H9 (cell line): ENCODE measurements at regions not wholly inside any gene's neighbourhood (a gene's known extent, or its start where the extent isn't known, plus 50 kb on each side); places are given as distances from the start of the nearest gene placed in this dataset.

Experiments used
- DNase-seq: peaks from one replicate; pipeline ENCODE4 v3.0.0-alpha.2; 2017
- H2AFZ ChIP-seq: one replicate; pipeline ENCODE4 v1.6.1; 2013; ENCODE audit warnings: mild to moderate bottlenecking, low read length, control low read depth, moderate library complexity
- H2AK5ac ChIP-seq: 2 replicates; pipeline ENCODE4 v1.6.1; 2013; ENCODE audit warnings: low read length, control low read depth, mixed read lengths; ENCODE audit not compliant: insufficient read length
- H2BK120ac ChIP-seq: one replicate; pipeline ENCODE4 v1.6.1; 2013; ENCODE audit warnings: low read depth, mild to moderate bottlenecking, low read length, control low read depth, inconsistent platforms; ENCODE audit not compliant: poor library complexity, severe bottlenecking
- H2BK12ac ChIP-seq: 2 replicates; pipeline ENCODE4 v1.6.1; 2013; ENCODE audit warnings: low read length, control low read depth, mixed read lengths, low read depth; ENCODE audit not compliant: insufficient read length
- H2BK15ac ChIP-seq: 2 replicates; pipeline ENCODE4 v1.6.1; 2013; ENCODE audit warnings: low read depth, low read length, control low read depth
- H2BK20ac ChIP-seq: one replicate; pipeline ENCODE4 v1.6.1; 2013; ENCODE audit warnings: low read depth, mild to moderate bottlenecking, low read length, control low read depth, inconsistent platforms; ENCODE audit not compliant: poor library complexity, severe bottlenecking
- H2BK5ac ChIP-seq: 2 replicates; pipeline ENCODE4 v1.6.1; 2013; ENCODE audit warnings: low read length, control low read depth, mixed read lengths; ENCODE audit not compliant: insufficient read length
- H3K14ac ChIP-seq: 2 replicates; pipeline ENCODE4 v1.6.1; 2013; ENCODE audit warnings: low read length, control low read depth; ENCODE audit not compliant: insufficient read depth
- H3K18ac ChIP-seq: 2 replicates; pipeline ENCODE4 v1.6.1; 2013; ENCODE audit warnings: low read depth, mild to moderate bottlenecking, mixed read lengths, low read length, control low read depth; ENCODE audit not compliant: insufficient read length
- H3K23ac ChIP-seq: 2 replicates; pipeline ENCODE4 v1.6.1; 2013; ENCODE audit warnings: low read length, control low read depth, mixed read lengths, low read depth; ENCODE audit not compliant: insufficient read length
- H3K23me2 ChIP-seq: 2 replicates; pipeline ENCODE4 v1.6.1; 2013; ENCODE audit warnings: low read depth, mild to moderate bottlenecking, mixed read lengths, low read length, control low read depth; ENCODE audit not compliant: insufficient read length, poor library complexity, severe bottlenecking
- H3K27ac ChIP-seq: 2 replicates; pipeline ENCODE4 v1.5.1; 2013; ENCODE audit warnings: low read length, control low read depth, mixed read lengths, low read depth; ENCODE audit not compliant: insufficient read length
- H3K27me3 ChIP-seq: 2 replicates; pipeline ENCODE4 v1.6.1; 2013; ENCODE audit warnings: low read length, control low read depth, inconsistent platforms; ENCODE audit not compliant: insufficient read depth
- H3K4ac ChIP-seq: 2 replicates; pipeline ENCODE4 v1.6.1; 2013; ENCODE audit warnings: low read depth, mild to moderate bottlenecking, control low read depth, inconsistent platforms, low read length, moderate library complexity
- H3K4me1 ChIP-seq: 2 replicates; pipeline ENCODE4 v1.6.1; 2013; ENCODE audit warnings: low read length, control low read depth, inconsistent platforms; ENCODE audit not compliant: insufficient read depth
- H3K4me2 ChIP-seq: 2 replicates; pipeline ENCODE4 v1.6.1; 2013; ENCODE audit warnings: low read length, control low read depth, mixed read lengths; ENCODE audit not compliant: insufficient read length, insufficient read depth
- H3K56ac ChIP-seq: 2 replicates; pipeline ENCODE4 v1.6.1; 2013; ENCODE audit warnings: low read depth, mild to moderate bottlenecking, mixed read lengths, low read length, control low read depth; ENCODE audit not compliant: insufficient read length
- H3K79me1 ChIP-seq: 2 replicates; pipeline ENCODE4 v1.6.1; 2013; ENCODE audit warnings: low read depth, mild to moderate bottlenecking, moderate library complexity, low read length, control low read depth, inconsistent platforms; ENCODE audit not compliant: insufficient read depth, poor library complexity, severe bottlenecking
- H3K79me2 ChIP-seq: 2 replicates; pipeline ENCODE4 v1.6.1; 2013; ENCODE audit warnings: low read length, control low read depth, inconsistent platforms; ENCODE audit not compliant: insufficient read depth
- H3K9ac ChIP-seq: 2 replicates; pipeline ENCODE4 v1.6.1; 2013; ENCODE audit warnings: low read length, control low read depth, mixed read lengths; ENCODE audit not compliant: insufficient read length; ENCODE audit errors: extremely low read depth
- H3K9me3 ChIP-seq: one replicate; pipeline ENCODE4 v1.6.1; 2013; ENCODE audit warnings: low read depth, low read length, inconsistent platforms; ENCODE audit not compliant: control insufficient read depth
- H3T11ph ChIP-seq: one replicate; pipeline ENCODE4 v1.6.1; 2013; ENCODE audit warnings: mild to moderate bottlenecking, low read length, control low read depth, inconsistent platforms
- H4K20me1 ChIP-seq: one replicate; pipeline ENCODE4 v1.6.1; 2013; ENCODE audit not compliant: control insufficient read depth, insufficient read length, insufficient read depth
- H4K5ac ChIP-seq: 2 replicates; pipeline ENCODE4 v1.6.1; 2013; ENCODE audit warnings: low read depth, mild to moderate bottlenecking, mixed read lengths, low read length, control low read depth; ENCODE audit not compliant: insufficient read length
- H4K8ac ChIP-seq: replicated peaks from 2 replicates; pipeline ENCODE4 v1.6.1; 2013; ENCODE audit warnings: low read length, control low read depth, mixed read lengths, low read depth; ENCODE audit not compliant: insufficient read length
- H4K91ac ChIP-seq: 2 replicates; pipeline ENCODE4 v1.6.1; 2013; ENCODE audit warnings: low read depth, mild to moderate bottlenecking, moderate library complexity, mixed read lengths, low read length, control low read depth; ENCODE audit not compliant: insufficient read length
- H3K27ac Mint-ChIP-seq, 3 experiments: 2 replicates in 2 of 3; 3 replicates in 1 of 3; pipeline ENCODE4 v1.8.0; 2020 to 2021; ENCODE audit warnings: mixed read lengths in 3 of 3, mild to moderate bottlenecking in 1 of 3, moderate library complexity in 1 of 3
- H3K27me3 Mint-ChIP-seq: 2 replicates; pipeline ENCODE4 v1.8.0; 2021; ENCODE audit warnings: low read depth, mild to moderate bottlenecking, moderate library complexity, mixed read lengths
- H3K36me3 Mint-ChIP-seq, 3 experiments: 2 replicates in 2 of 3; 3 replicates in 1 of 3; pipeline ENCODE4 v1.8.0; 2020 to 2021; ENCODE audit warnings: low read depth in 3 of 3, mixed read lengths in 3 of 3; ENCODE audit not compliant: insufficient read depth in 1 of 3
- H3K4me1 Mint-ChIP-seq, 2 experiments: 2 replicates each; pipeline ENCODE4 v1.8.0; 2020; ENCODE audit warnings: mixed read lengths in 2 of 2
- H3K4me3 Mint-ChIP-seq, 2 experiments: 2 replicates in 1 of 2; 3 replicates in 1 of 2; pipeline ENCODE4 v1.8.0; 2020 to 2021; ENCODE audit warnings: mild to moderate bottlenecking in 2 of 2, mixed read lengths in 2 of 2, moderate library complexity in 1 of 2
- H3K9me3 Mint-ChIP-seq, 2 experiments: 2 replicates in 1 of 2; 3 replicates in 1 of 2; pipeline ENCODE4 v1.8.0; 2020; ENCODE audit warnings: mild to moderate bottlenecking in 2 of 2, mixed read lengths in 2 of 2, moderate library complexity in 1 of 2
- CTCF ChIP-seq: fragments of 200-600 bp; sonication (generic); conservative IDR thresholded peaks from 3 replicates; pipeline ENCODE4 v1.8.0; 2021; ENCODE audit warnings: antibody characterized with exemption, mild to moderate bottlenecking
- WGBS: extraction: QIAGEN DNeasy Blood & Tissue Kit; methylation state at CpG from one replicate; pipeline ENCODE4 v1.1.7; 2013; ENCODE audit warnings: missing lambda C conversion rate, low lambda C conversion rate, mixed read lengths; ENCODE audit not compliant: insufficient read length; ENCODE audit errors: extremely low coverage; 5-methylcytosine and 5-hydroxymethylcytosine counted together

- H3K79me1 ChIP-seq = no peaks in the 10 kb centered on the region
- no peaks in the 10 kb centered on the region for H4K20me1 ChIP-seq
- H2BK20ac ChIP-seq = no peak overlapping the region
- H3K27ac Mint-ChIP-seq = no peak overlapping the region
- no peak overlapping the region for H3K9ac ChIP-seq
- no peak overlapping the region for H3K27ac ChIP-seq
- peaks cover 0 to 7% (median 7%) of the 10 kb centered on the region in 3 experiments; a peak in 3 of 7 replicates for H3K36me3 Mint-ChIP-seq
- H3K27me3 Mint-ChIP-seq = peaks cover 6% of the 10 kb centered on the region
- H3K18ac ChIP-seq = no peak overlapping the region
- H3K4me2 ChIP-seq = no peak overlapping the region
- no peak overlapping the region for H2AFZ ChIP-seq
- no peak for DNase-seq
- no CpG with 5 or more reads among the region's 14 CpGs for WGBS
- H2BK5ac ChIP-seq = no peak overlapping the region
- no peak overlapping the region for H3K4me3 Mint-ChIP-seq
- no peak overlapping the region for H3K23ac ChIP-seq
- H3K56ac ChIP-seq = no peak overlapping the region
- H3T11ph ChIP-seq = no peak overlapping the region
- H3K4me1 Mint-ChIP-seq = peaks cover 28 to 32% of the 10 kb centered on the region in 2 experiments
- no peaks in the 10 kb centered on the region for H3K79me2 ChIP-seq
- H3K14ac ChIP-seq = no peak overlapping the region
- no peak overlapping the region for H2BK120ac ChIP-seq
- no peak overlapping the region for H4K8ac ChIP-seq
- H3K4me1 ChIP-seq = no peaks in the 10 kb centered on the region
- H3K27me3 ChIP-seq = no peaks in the 10 kb centered on the region
- H2BK15ac ChIP-seq = no peak overlapping the region
- H4K5ac ChIP-seq = no peak overlapping the region
- H4K91ac ChIP-seq = no peak overlapping the region
- no peaks in the 10 kb centered on the region for H3K9me3 ChIP-seq
- H3K4ac ChIP-seq = no peak overlapping the region
- H2BK12ac ChIP-seq = no peak overlapping the region
- no peak overlapping the region for H2AK5ac ChIP-seq
- TF ChIP-seq CTCF = no peak
- H3K23me2 ChIP-seq = no peaks in the 10 kb centered on the region
- peaks cover 10 to 13% of the 10 kb centered on the region in 2 experiments for H3K9me3 Mint-ChIP-seq
Observed at GRCh38 chr22:44423556-44424358, 74.3 kb downstream of the RTL6 start.
